ENCODE measurements at regions not wholly inside any gene's neighbourhood (a gene's known extent, or its start where the extent isn't known, plus 50 kb on each side); places are given as distances from the start of the nearest gene placed in this dataset.

- Histone ChIP-seq H3K4me1 (ENCODE audit: insufficient read depth, low read length) (peaks cover 10% of the 10 kb centered on the region), H3K9me3 (ENCODE audit: control insufficient read depth in 1 of 2, low read length in 2 of 2) (no peaks in the 10 kb centered on the region), H3K27ac (ENCODE audit: low read depth, low read length) (no peak overlapping the region), H3K27me3 (ENCODE audit: insufficient read depth, low read length) (no peaks in the 10 kb centered on the region), H3K4me3 (ENCODE audit: low read length in 2 of 2) (no peak overlapping the region), H3K36me3 (ENCODE audit: insufficient read depth, low read length) (no peaks in the 10 kb centered on the region)
- no peak for DNase-seq
- H3K27ac Mint-ChIP-seq, result peak overlapping the region in 1 of 7 donors; percentile 24
- CTCF ChIA-PET (ENCODE audit: partially characterized antibody), result no interaction called here
- H3K4me1 Mint-ChIP-seq, result peaks cover 10 to 15% (median 13%) of the 10 kb centered on the region in 4 donors
- peaks cover 2 to 3% of the 10 kb centered on the region in 2 donors for H3K27me3 Mint-ChIP-seq
- POLR2A ChIA-PET (ENCODE audit: partially characterized antibody), result interaction anchor here (1.3 kb wide), 1 partner anchor 47 kb away, joined by 3 read pairs; no protein-coding TSS in a partner anchor
- intact Hi-C loops (cut with micrococcal nuclease), result no loop called here
- no peaks in the 10 kb centered on the region for H3K36me3 Mint-ChIP-seq
- H3K4me3 Mint-ChIP-seq, result no peak overlapping the region
- peaks cover 0 to 2% (median 0%) of the 10 kb centered on the region in 8 donors for H3K9me3 Mint-ChIP-seq
Observed at GRCh38 chr2:105680357-105680756, 64.4 kb upstream of the NCK2 start.

DNA sequence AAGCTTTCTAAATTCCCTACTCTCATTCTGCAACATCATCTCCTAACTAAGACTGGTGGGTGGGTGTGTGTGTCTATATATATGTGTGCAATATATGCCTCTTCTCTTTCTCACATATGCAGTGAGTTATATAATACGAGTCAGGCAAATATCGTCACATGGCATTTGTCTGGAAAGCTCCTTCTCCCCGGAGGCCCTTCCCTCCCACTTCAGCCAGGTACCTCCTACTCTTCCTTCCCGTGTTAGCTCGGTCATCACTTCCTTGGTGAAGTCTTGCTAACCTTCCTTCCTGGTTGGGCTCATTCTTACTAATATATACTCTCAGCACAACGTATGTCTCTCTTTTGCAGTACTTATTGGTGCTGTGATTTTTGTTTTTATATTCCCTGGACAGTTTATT, 66.4 kb upstream of the NCK2 start:
- Mint-ChIP-seq H3K27ac (peak overlapping the region in 1 of 7 donors; percentile 31), H3K36me3 (no peaks in the 10 kb centered on the region), H3K9me3 (peaks cover 0 to 2% (median 0%) of the 10 kb centered on the region in 8 donors), H3K4me1 (peaks cover 17 to 25% (median 21%) of the 10 kb centered on the region in 4 donors), H3K4me3 (no peak overlapping the region), H3K27me3 (peaks cover 3 to 5% of the 10 kb centered on the region in 2 donors)
- peaks cover 16% of the 10 kb centered on the region for H3K4me1 ChIP-seq (ENCODE audit: insufficient read depth, low read length)
- intact Hi-C loops (cut with micrococcal nuclease), result no loop called here
- H3K4me3 ChIP-seq (ENCODE audit: low read length in 2 of 2), result no peak overlapping the region
- H3K27ac ChIP-seq (ENCODE audit: low read depth, low read length), result no peak overlapping the region
- CTCF ChIA-PET (ENCODE audit: partially characterized antibody), result no interaction called here
- no peaks in the 10 kb centered on the region for H3K36me3 ChIP-seq (ENCODE audit: insufficient read depth, low read length)
- H3K9me3 ChIP-seq (ENCODE audit: control insufficient read depth in 1 of 2, low read length in 2 of 2), result no peaks in the 10 kb centered on the region
- no peak for DNase-seq
- POLR2A ChIA-PET (ENCODE audit: partially characterized antibody), result no interaction called here
- no peaks in the 10 kb centered on the region for H3K27me3 ChIP-seq (ENCODE audit: insufficient read depth, low read length)

GRCh38 chr2:105677901-105678300, 66.8 kb upstream of the NCK2 start:
- peaks cover 16% of the 10 kb centered on the region for H3K4me1 ChIP-seq (ENCODE audit: insufficient read depth, low read length)
- ChIA-PET CTCF (ENCODE audit: partially characterized antibody) (no interaction called here), POLR2A (ENCODE audit: partially characterized antibody) (no interaction called here)
- Mint-ChIP-seq H3K36me3 (no peaks in the 10 kb centered on the region), H3K27ac (no peak overlapping the region), H3K27me3 (peaks cover 3 to 5% of the 10 kb centered on the region in 2 donors), H3K4me3 (peak overlapping the region in 1 of 8 donors; percentile 34), H3K9me3 (peaks cover 0 to 2% (median 0%) of the 10 kb centered on the region in 8 donors), H3K4me1 (peaks cover 17 to 25% (median 20%) of the 10 kb centered on the region in 4 donors)
- no peak overlapping the region for H3K4me3 ChIP-seq (ENCODE audit: low read length in 2 of 2)
- no peak overlapping the region for H3K27ac ChIP-seq (ENCODE audit: low read depth, low read length)
- intact Hi-C loops (cut with micrococcal nuclease), result no loop called here
- no peak for DNase-seq
- no peaks in the 10 kb centered on the region for H3K9me3 ChIP-seq (ENCODE audit: control insufficient read depth in 1 of 2, low read length in 2 of 2)
- no peaks in the 10 kb centered on the region for H3K27me3 ChIP-seq (ENCODE audit: insufficient read depth, low read length)
- H3K36me3 ChIP-seq (ENCODE audit: insufficient read depth, low read length), result no peaks in the 10 kb centered on the region

DNA sequence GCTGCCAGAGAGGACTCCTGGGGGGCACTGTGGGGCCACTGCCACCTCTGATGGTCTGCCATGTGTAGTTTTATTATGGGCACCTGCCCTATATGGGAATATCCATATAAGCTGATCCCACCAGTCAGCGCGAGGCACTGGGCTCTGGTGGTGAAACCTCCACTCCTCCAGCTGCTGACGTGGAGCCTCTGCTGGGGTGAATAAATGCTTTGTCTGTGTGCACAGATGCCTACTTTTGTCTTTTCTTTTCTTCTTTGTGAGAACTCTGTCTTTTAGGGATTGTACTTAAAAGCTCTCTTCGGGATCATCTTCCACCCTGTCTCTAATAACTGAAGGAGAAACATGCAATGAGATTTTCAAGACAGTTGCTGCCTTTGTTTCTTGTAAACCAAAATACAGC, 68.9 kb upstream of the NCK2 start:
- CTCF ChIA-PET (ENCODE audit: partially characterized antibody), result no interaction called here
- H3K27me3 ChIP-seq (ENCODE audit: insufficient read depth, low read length), result no peaks in the 10 kb centered on the region
- H3K36me3 Mint-ChIP-seq, result no peaks in the 10 kb centered on the region

DNA sequence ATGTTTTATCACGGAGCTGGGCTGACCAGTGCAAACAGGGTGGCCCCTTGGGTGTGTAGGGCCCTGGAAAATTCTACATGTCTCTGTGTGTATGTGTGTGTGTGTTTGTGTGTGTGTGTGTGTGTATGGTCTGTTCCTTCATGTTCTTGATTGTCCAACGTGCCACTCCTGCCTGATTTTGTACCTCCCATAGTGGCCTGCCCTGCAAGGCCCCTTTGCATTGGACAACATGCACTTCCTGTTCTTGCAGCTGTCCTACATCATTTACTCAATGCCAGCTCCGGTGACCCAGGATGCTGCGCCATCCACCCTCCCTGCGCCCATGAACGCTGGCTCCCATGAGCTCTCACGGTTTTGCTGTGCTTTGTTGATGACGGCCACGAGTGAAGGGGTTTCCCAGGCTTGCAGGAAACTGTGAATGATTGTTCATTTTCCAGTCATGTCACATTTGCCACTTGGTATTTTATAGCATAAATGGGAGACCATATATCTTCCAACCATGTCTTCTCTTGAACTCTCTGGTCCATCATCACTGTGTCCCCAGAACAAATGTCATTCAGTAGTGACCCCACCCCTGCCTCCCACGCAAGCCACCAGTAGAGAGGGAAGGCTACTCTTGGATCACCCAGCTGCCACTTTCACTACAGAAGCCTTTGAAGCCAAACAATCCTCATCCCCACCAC, 69.7 kb upstream of the NCK2 start:
- Histone ChIP-seq H3K27me3 (ENCODE audit: insufficient read depth, low read length) (no peaks in the 10 kb centered on the region), H3K4me1 (ENCODE audit: insufficient read depth, low read length) (peaks cover 16% of the 10 kb centered on the region), H3K4me3 (ENCODE audit: low read length in 2 of 2) (no peak overlapping the region), H3K27ac (ENCODE audit: low read depth, low read length) (no peak overlapping the region), H3K9me3 (ENCODE audit: control insufficient read depth in 1 of 2, low read length in 2 of 2) (no peaks in the 10 kb centered on the region), H3K36me3 (ENCODE audit: insufficient read depth, low read length) (no peaks in the 10 kb centered on the region)
- intact Hi-C loops (cut with micrococcal nuclease), result no loop called here
- Mint-ChIP-seq H3K27ac (peak overlapping the region in 4 of 7 donors; percentile 30 to 87 (median 57)), H3K4me3 (peak overlapping the region in 1 of 8 donors; percentile 5), H3K36me3 (no peaks in the 10 kb centered on the region), H3K9me3 (peaks cover 0 to 3% (median 0%) of the 10 kb centered on the region in 8 donors), H3K4me1 (peaks cover 16 to 25% (median 17%) of the 10 kb centered on the region in 4 donors), H3K27me3 (peaks cover 0 to 5% of the 10 kb centered on the region in 2 donors)
- ChIA-PET CTCF (ENCODE audit: partially characterized antibody) (no interaction called here), POLR2A (ENCODE audit: partially characterized antibody) (no interaction called here)
- peak in 4 of 5 donors; percentile 1 to 57 (median 12) for DNase-seq

More for the DNA sequence above, 68.9 kb upstream of the NCK2 start:
- DNase-seq, result no peak
- H3K27me3 Mint-ChIP-seq, result peaks cover 3 to 5% of the 10 kb centered on the region in 2 donors
- H3K4me1 Mint-ChIP-seq, result peaks cover 17 to 25% (median 18%) of the 10 kb centered on the region in 4 donors
- no peaks in the 10 kb centered on the region for H3K9me3 ChIP-seq (ENCODE audit: control insufficient read depth in 1 of 2, low read length in 2 of 2)
- H3K4me3 ChIP-seq (ENCODE audit: low read length in 2 of 2), result no peak overlapping the region
- no peak overlapping the region for H3K4me3 Mint-ChIP-seq
- H3K27ac Mint-ChIP-seq, result peak overlapping the region in 1 of 7 donors; percentile 20
- peaks cover 16% of the 10 kb centered on the region for H3K4me1 ChIP-seq (ENCODE audit: insufficient read depth, low read length)
- intact Hi-C loops (cut with micrococcal nuclease), result no loop called here
- H3K9me3 Mint-ChIP-seq, result peaks cover 0 to 2% (median 0%) of the 10 kb centered on the region in 8 donors
- POLR2A ChIA-PET (ENCODE audit: partially characterized antibody), result no interaction called here
- no peaks in the 10 kb centered on the region for H3K36me3 ChIP-seq (ENCODE audit: insufficient read depth, low read length)
- no peak overlapping the region for H3K27ac ChIP-seq (ENCODE audit: low read depth, low read length)

- Mint-ChIP-seq H3K4me3 (no peak overlapping the region), H3K4me1 (peaks cover 16 to 25% (median 17%) of the 10 kb centered on the region in 4 donors), H3K36me3 (no peaks in the 10 kb centered on the region), H3K27ac (no peak overlapping the region), H3K9me3 (peaks cover 0 to 5% (median under 1%) of the 10 kb centered on the region in 8 donors), H3K27me3 (peaks cover 0 to 5% of the 10 kb centered on the region in 2 donors)
- Histone ChIP-seq H3K36me3 (ENCODE audit: insufficient read depth, low read length) (no peaks in the 10 kb centered on the region), H3K4me1 (ENCODE audit: insufficient read depth, low read length) (peaks cover 16% of the 10 kb centered on the region), H3K9me3 (ENCODE audit: control insufficient read depth in 1 of 2, low read length in 2 of 2) (no peaks in the 10 kb centered on the region), H3K4me3 (ENCODE audit: low read length in 2 of 2) (no peak overlapping the region), H3K27ac (ENCODE audit: low read depth, low read length) (no peak overlapping the region), H3K27me3 (ENCODE audit: insufficient read depth, low read length) (no peaks in the 10 kb centered on the region)
- no peak for DNase-seq
- CTCF ChIA-PET (ENCODE audit: partially characterized antibody), result no interaction called here
- POLR2A ChIA-PET (ENCODE audit: partially characterized antibody), result no interaction called here
- intact Hi-C loops (cut with micrococcal nuclease), result no loop called here
Observed at GRCh38 chr2:105674401-105674800, 70.3 kb upstream of the NCK2 start.

DNA sequence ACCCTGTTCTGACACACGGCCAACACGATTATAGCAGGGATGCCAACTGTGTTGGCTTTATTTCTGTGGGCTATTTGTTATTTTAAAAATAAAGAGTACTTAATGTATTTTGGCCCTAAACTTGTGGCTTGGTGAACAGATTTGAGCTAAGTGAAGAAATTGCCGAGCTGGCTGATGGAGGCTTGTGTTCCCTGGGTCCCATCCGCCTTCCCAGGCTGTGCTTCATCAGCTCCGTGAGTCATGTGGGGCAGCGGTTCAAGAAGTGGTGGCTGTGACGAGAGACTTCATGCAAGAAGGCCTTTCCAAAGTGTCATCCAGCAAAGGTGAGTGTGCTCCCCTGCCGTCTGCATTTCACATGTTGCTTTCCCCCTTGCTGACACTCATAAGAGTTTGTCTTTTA, 73.6 kb upstream of the NCK2 start:
- Mint-ChIP-seq H3K4me3 (no peak overlapping the region), H3K4me1 (peaks cover 7 to 13% (median 8%) of the 10 kb centered on the region in 4 donors), H3K36me3 (peaks cover 6 to 7% of the 10 kb centered on the region in 2 donors), H3K27ac (no peak overlapping the region), H3K9me3 (peaks cover 3 to 31% (median 20%) of the 10 kb centered on the region in 8 donors), H3K27me3 (peaks cover 0 to 5% of the 10 kb centered on the region in 2 donors)
- no peak for DNase-seq
- H3K4me3 ChIP-seq (ENCODE audit: low read length in 2 of 2), result no peak overlapping the region
- peaks cover 10% of the 10 kb centered on the region for H3K4me1 ChIP-seq (ENCODE audit: insufficient read depth, low read length)
- H3K27me3 ChIP-seq (ENCODE audit: insufficient read depth, low read length), result no peaks in the 10 kb centered on the region
- no peaks in the 10 kb centered on the region for H3K36me3 ChIP-seq (ENCODE audit: insufficient read depth, low read length)
- CTCF ChIA-PET (ENCODE audit: partially characterized antibody), result interaction anchor here (0.5 to 0.6 kb wide), 2 partner anchors 13 to 93 kb away, joined by 3 read pairs; no protein-coding TSS in a partner anchor
- H3K27ac ChIP-seq (ENCODE audit: low read depth, low read length), result no peak overlapping the region
- intact Hi-C loops (cut with micrococcal nuclease), result no loop called here
- POLR2A ChIA-PET (ENCODE audit: partially characterized antibody), result no interaction called here
- no peaks in the 10 kb centered on the region for H3K9me3 ChIP-seq (ENCODE audit: control insufficient read depth in 1 of 2, low read length in 2 of 2)

Data from CD4-positive, alpha-beta memory T cell (primary cell).